Activated CD4-positive, alpha-beta T cell treated with anti-CD3 and anti-CD28 coated beads for 36 hours (primary cell): ENCODE measurements at regions not wholly inside any gene's neighbourhood (a gene's known extent, or its start where the extent isn't known, plus 50 kb on each side); places are given as distances from the start of the nearest gene placed in this dataset.

Source experiments
- ATAC-seq: fragments of 200-7000 bp; cut with Tn5 transposase; one replicate; pipeline ENCODE4 v1.10.0; 2021; ENCODE audit warnings: mild to moderate bottlenecking, moderate library complexity
- CTCF ChIA-PET: fragments of 350-600 bp; sonication (Branson Sonifier 250); formaldehyde crosslinking; loops from one replicate; lab custom pipeline; 2021; ENCODE audit warnings: antibody characterized with exemption; lab: Charles Lee
- POLR2A ChIA-PET: fragments of 350-600 bp; sonication (Branson Sonifier 250); formaldehyde crosslinking; loops from one replicate; lab custom pipeline; 2021; ENCODE audit warnings: antibody characterized with exemption, inconsistent platforms; lab: Charles Lee
- DNase-seq: peaks from one replicate; pipeline ENCODE4 v3.0.0-alpha.2; 2020
- H3K27ac Mint-ChIP-seq: one replicate; pipeline ENCODE4 v1.8.0; 2021; ENCODE audit warnings: mixed read lengths
- H3K27me3 Mint-ChIP-seq: one replicate; pipeline ENCODE4 v1.8.0; 2021; ENCODE audit warnings: mixed read lengths
- H3K36me3 Mint-ChIP-seq: one replicate; pipeline ENCODE4 v1.8.0; 2021; ENCODE audit warnings: low read depth, mixed read lengths
- H3K4me1 Mint-ChIP-seq: one replicate; pipeline ENCODE4 v1.8.0; 2021; ENCODE audit warnings: mixed read lengths
- H3K4me3 Mint-ChIP-seq: one replicate; pipeline ENCODE4 v1.8.0; 2021; ENCODE audit warnings: mild to moderate bottlenecking, moderate library complexity, mixed read lengths
- H3K9me3 Mint-ChIP-seq: one replicate; pipeline ENCODE4 v1.8.0; 2021; ENCODE audit warnings: low read depth, mixed read lengths
- intact Hi-C, 2 experiments: fragments of 100-400 bp; cut with DNase I in 1 of 2; cut with micrococcal nuclease in 1 of 2; formaldehyde crosslinking; loops; one replicate each; pipeline versions ENCODE4 v1.14.2 to v1.15.1; 2022 to 2024; cut with DNase I, micrococcal nuclease

- no peak for ATAC-seq
- Mint-ChIP-seq H3K36me3 (no peaks in the 10 kb centered on the region), H3K9me3 (no peaks in the 10 kb centered on the region), H3K27ac (no peak overlapping the region), H3K27me3 (peaks cover 2% of the 10 kb centered on the region), H3K4me1 (no peaks in the 10 kb centered on the region), H3K4me3 (no peak overlapping the region)
- intact Hi-C loops: no loop called here
- DNase-seq: no peak
- ChIA-PET POLR2A (no interaction called here), CTCF (no interaction called here)
Observed at GRCh38 chr10:61335359-61335758, 117.8 kb downstream of the TMEM26 start.

GRCh38 chr10:61332581-61332980 lies 120.6 kb downstream of the TMEM26 start:
- H3K27ac Mint-ChIP-seq: no peak overlapping the region
- no peak for DNase-seq
- intact Hi-C loops: no loop called here
- no peak overlapping the region for H3K4me3 Mint-ChIP-seq
- peaks cover 6% of the 10 kb centered on the region for H3K27me3 Mint-ChIP-seq
- ChIA-PET POLR2A (no interaction called here), CTCF (interaction anchor here (0.6 kb wide), 1 partner anchor 275 kb away, joined by 3 read pairs; no protein-coding TSS in a partner anchor)
- ATAC-seq: no peak
- no peaks in the 10 kb centered on the region for H3K4me1 Mint-ChIP-seq
- no peaks in the 10 kb centered on the region for H3K9me3 Mint-ChIP-seq
- H3K36me3 Mint-ChIP-seq: no peaks in the 10 kb centered on the region

GRCh38 chr10:61330669-61331068 lies 122.5 kb downstream of the TMEM26 start:
- ATAC-seq (no peak), DNase-seq (no peak)
- ChIA-PET CTCF (no interaction called here), POLR2A (no interaction called here)
- no peaks in the 10 kb centered on the region for H3K4me1 Mint-ChIP-seq
- no peak overlapping the region for H3K27ac Mint-ChIP-seq
- no peak overlapping the region for H3K4me3 Mint-ChIP-seq
- peaks cover 3% of the 10 kb centered on the region for H3K27me3 Mint-ChIP-seq
- no peaks in the 10 kb centered on the region for H3K36me3 Mint-ChIP-seq
- H3K9me3 Mint-ChIP-seq: no peaks in the 10 kb centered on the region
- intact Hi-C loops: no loop called here

- no peaks in the 10 kb centered on the region for H3K9me3 Mint-ChIP-seq
- no peak overlapping the region for H3K4me3 Mint-ChIP-seq
- DNase-seq (no peak), ATAC-seq (no peak)
- H3K36me3 Mint-ChIP-seq: no peaks in the 10 kb centered on the region
- peaks cover 3% of the 10 kb centered on the region for H3K27me3 Mint-ChIP-seq
- H3K4me1 Mint-ChIP-seq: no peaks in the 10 kb centered on the region
- no peak overlapping the region for H3K27ac Mint-ChIP-seq
- POLR2A ChIA-PET: no interaction called here
- CTCF ChIA-PET: interaction anchor here (0.6 kb wide), 1 partner anchor 46 kb away, joined by 4 read pairs; no protein-coding TSS in a partner anchor
- intact Hi-C loops: no loop called here
Observed at GRCh38 chr10:61329854-61330253, 123.3 kb downstream of the TMEM26 start.

- Mint-ChIP-seq H3K4me1 (no peaks in the 10 kb centered on the region), H3K36me3 (no peaks in the 10 kb centered on the region), H3K27ac (no peak overlapping the region), H3K27me3 (peaks cover 3% of the 10 kb centered on the region), H3K9me3 (no peaks in the 10 kb centered on the region), H3K4me3 (no peak overlapping the region)
- DNase-seq (no peak), ATAC-seq (no peak)
- CTCF ChIA-PET: interaction anchor here (2.0 kb wide), 1 partner anchor 10 kb away, joined by 4 read pairs; no protein-coding TSS in a partner anchor
- POLR2A ChIA-PET: no interaction called here
- intact Hi-C loops: no loop called here
Observed at GRCh38 chr10:61325223-61325960, 127.8 kb downstream of the TMEM26 start.

GRCh38 chr10:61323726-61324125 lies 129.5 kb downstream of the TMEM26 start:
- no peak for ATAC-seq
- no peaks in the 10 kb centered on the region for H3K9me3 Mint-ChIP-seq

GRCh38 chr10:61321041-61321857 lies 131.9 kb downstream of the TMEM26 start:
- Mint-ChIP-seq H3K27me3 (no peaks in the 10 kb centered on the region), H3K27ac (no peak overlapping the region), H3K4me3 (no peak overlapping the region), H3K36me3 (no peaks in the 10 kb centered on the region), H3K9me3 (no peaks in the 10 kb centered on the region), H3K4me1 (no peaks in the 10 kb centered on the region)
- no peak for ATAC-seq
- CTCF ChIA-PET: no interaction called here
- no peak for DNase-seq
- intact Hi-C loops: no loop called here
- POLR2A ChIA-PET: no interaction called here

More at GRCh38 chr10:61323726-61324125, 129.5 kb downstream of the TMEM26 start:
- H3K4me3 Mint-ChIP-seq: no peak overlapping the region
- intact Hi-C loops: no loop called here
- DNase-seq: no peak
- no peaks in the 10 kb centered on the region for H3K36me3 Mint-ChIP-seq
- H3K4me1 Mint-ChIP-seq: no peaks in the 10 kb centered on the region
- no peak overlapping the region for H3K27ac Mint-ChIP-seq
- POLR2A ChIA-PET: no interaction called here
- H3K27me3 Mint-ChIP-seq: peaks cover 3% of the 10 kb centered on the region
- CTCF ChIA-PET: interaction anchor here (2.0 kb wide), 1 partner anchor 8 kb away, joined by 4 read pairs; no protein-coding TSS in a partner anchor

- Mint-ChIP-seq H3K4me3 (no peak overlapping the region), H3K27me3 (no peaks in the 10 kb centered on the region), H3K36me3 (no peaks in the 10 kb centered on the region), H3K4me1 (no peaks in the 10 kb centered on the region), H3K9me3 (no peaks in the 10 kb centered on the region), H3K27ac (no peak overlapping the region)
- ChIA-PET POLR2A (interaction anchor here (0.6 kb wide), 1 partner anchor 607 kb away, joined by 4 read pairs; no protein-coding TSS in a partner anchor), CTCF (no interaction called here)
- ATAC-seq: no peak
- DNase-seq: no peak
- intact Hi-C loops: no loop called here
Observed at GRCh38 chr10:61320257-61320587, 133.0 kb downstream of the TMEM26 start.

GRCh38 chr10:61319386-61320256 lies 133.6 kb downstream of the TMEM26 start:
- DNase-seq: no peak
- POLR2A ChIA-PET: no interaction called here
- Mint-ChIP-seq H3K9me3 (no peaks in the 10 kb centered on the region), H3K4me3 (no peak overlapping the region), H3K4me1 (peaks cover 2% of the 10 kb centered on the region), H3K27ac (no peak overlapping the region), H3K27me3 (no peaks in the 10 kb centered on the region), H3K36me3 (no peaks in the 10 kb centered on the region)
- intact Hi-C loops: no loop called here
- ATAC-seq: no peak
- CTCF ChIA-PET: no interaction called here

GRCh38 chr10:61318429-61318828 lies 134.8 kb downstream of the TMEM26 start:
- Mint-ChIP-seq H3K4me1 (peaks cover 13% of the 10 kb centered on the region), H3K36me3 (no peaks in the 10 kb centered on the region), H3K4me3 (no peak overlapping the region), H3K9me3 (no peaks in the 10 kb centered on the region), H3K27me3 (no peaks in the 10 kb centered on the region), H3K27ac (no peak overlapping the region)
- POLR2A ChIA-PET: no interaction called here
- intact Hi-C loops: no loop called here
- DNase-seq: no peak
- no peak for ATAC-seq
- CTCF ChIA-PET: interaction anchor here (0.5 kb wide), 1 partner anchor 416 kb away, joined by 3 read pairs; no protein-coding TSS in a partner anchor

GRCh38 chr10:61317706-61318105 lies 135.5 kb downstream of the TMEM26 start:
- H3K9me3 Mint-ChIP-seq: no peaks in the 10 kb centered on the region
- no peak overlapping the region for H3K4me3 Mint-ChIP-seq
- no peak for ATAC-seq
- intact Hi-C loops: no loop called here
- POLR2A ChIA-PET: no interaction called here
- H3K27me3 Mint-ChIP-seq: no peaks in the 10 kb centered on the region
- no peaks in the 10 kb centered on the region for H3K36me3 Mint-ChIP-seq
- CTCF ChIA-PET: no interaction called here
- DNase-seq: no peak
- H3K27ac Mint-ChIP-seq: no peak overlapping the region
- H3K4me1 Mint-ChIP-seq: peaks cover 15% of the 10 kb centered on the region
